HCT116 (cell line): ENCODE measurements at regions not wholly inside any gene's neighbourhood (a gene's known extent, or its start where the extent isn't known, plus 50 kb on each side); places are given as distances from the start of the nearest gene placed in this dataset.

ENCODE experiments used
- ATAC-seq: fragments of 200-7000 bp; cut with Tn5 transposase; 2 replicates; pipeline ENCODE4 v1.9.1; 2020; ENCODE audit warnings: mild to moderate bottlenecking, moderate library complexity
- BruUV-seq: library from RNA; stranded (reverse); fragments of 400-500 nt; replicated peaks from 2 replicates; lab custom pipeline; 2021; lab: Mats Ljungman, UMichigan
- CTCF ChIA-PET: fragments of 300-600 bp; sonication (Branson Sonifier 250); formaldehyde crosslinking; loops from one replicate; lab custom pipeline; 2021; ENCODE audit warnings: antibody characterized with exemption; lab: Charles Lee
- POLR2A ChIA-PET: fragments of 300-600, 350-600 bp; sonication (Branson Sonifier 250); formaldehyde crosslinking; loops from one replicate; lab custom pipeline; 2021; ENCODE audit warnings: antibody characterized with exemption; lab: Charles Lee
- RAD21 ChIA-PET, 2 experiments: fragments of 300-600 bp; sonication (Branson Sonifier 250); formaldehyde crosslinking; loops; one replicate each; lab custom pipeline; 2023; ENCODE audit warnings: low total read pairs in 2 of 2; ENCODE audit not compliant: uncharacterized antibody in 2 of 2, unreplicated experiment in 2 of 2, low non-redundant PET in 1 of 2; lab: Charles Lee
- DNase-seq: peaks from one replicate; pipeline ENCODE4 v3.0.0-alpha.2; 2010; ENCODE audit warnings: low read depth, low spot score
- H2AFZ ChIP-seq: fragments of 200-600 bp; shearing (Covaris generic), sonication (generic); 2 replicates; pipeline ENCODE4 v1.6.1; 2017; ENCODE audit warnings: low read depth, mixed run types, mixed read lengths, antibody characterized with exemption, low read length; ENCODE audit not compliant: poor library complexity, severe bottlenecking
- H3K27ac ChIP-seq: 2 replicates; pipeline ENCODE4 v1.5.1; 2012; ENCODE audit warnings: low read depth, low read length
- H3K27me3 ChIP-seq: fragments of 200-600 bp; sonication (generic); 2 replicates; pipeline ENCODE4 v1.6.1; 2016; ENCODE audit warnings: mixed run types, low read length, mixed read lengths; ENCODE audit not compliant: insufficient read depth
- H3K36me3 ChIP-seq, 2 experiments: fragments of 200-500 bp in 1 of 2; fragments of 200-600 bp in 1 of 2; sonication (Bioruptor generic) in 1 of 2; sonication (generic) in 1 of 2; 2 replicates each; pipeline versions ENCODE4 v1.5.1 to v1.6.1; 2014 to 2016; ENCODE audit warnings: low read length in 2 of 2, inconsistent platforms in 1 of 2, mixed read lengths in 1 of 2, mixed run types in 1 of 2; ENCODE audit not compliant: insufficient read depth in 2 of 2, control insufficient read depth in 1 of 2
- H3K4me1 ChIP-seq, 2 experiments: fragments of 200-600 bp in 1 of 2; sonication (generic) in 1 of 2; 2 replicates each; pipeline versions ENCODE4 v1.5.1 to v1.6.1; 2012 to 2017; ENCODE audit warnings: low read length in 2 of 2, inconsistent platforms in 1 of 2, mild to moderate bottlenecking in 1 of 2, mixed read lengths in 1 of 2, mixed run types in 1 of 2, moderate library complexity in 1 of 2; ENCODE audit not compliant: insufficient read depth in 2 of 2, control insufficient read depth in 1 of 2
- H3K4me2 ChIP-seq: fragments of 200-600 bp; sonication (generic); 2 replicates; pipeline ENCODE4 v1.6.1; 2017; ENCODE audit warnings: mixed run types, low read length, mixed read lengths
- H3K4me3 ChIP-seq, 2 experiments: fragments of 200-600 bp in 1 of 2; sonication (generic) in 1 of 2; replicated peaks in 1 of 2; 2 replicates each; pipeline ENCODE4 v1.5.1; 2011 to 2016; ENCODE audit warnings: low read length in 2 of 2, control low read depth in 1 of 2, low read depth in 1 of 2, mild to moderate bottlenecking in 1 of 2, mixed read lengths in 1 of 2, mixed run types in 1 of 2
- H3K79me2 ChIP-seq: fragments of 200-600 bp; sonication (generic); 2 replicates; pipeline ENCODE4 v1.6.1; 2017; ENCODE audit warnings: mild to moderate bottlenecking, mixed run types, low read length, moderate library complexity, mixed read lengths; ENCODE audit not compliant: insufficient read depth
- H3K9ac ChIP-seq: fragments of 200-600 bp; sonication (generic); 2 replicates; pipeline ENCODE4 v1.6.1; 2016; ENCODE audit warnings: low read length, mixed read lengths
- H3K9me2 ChIP-seq: fragments of 200-600 bp; sonication (generic), shearing (Covaris generic); 2 replicates; pipeline ENCODE4 v1.6.1; 2017; ENCODE audit warnings: mixed run types, mild to moderate bottlenecking, moderate library complexity; ENCODE audit not compliant: insufficient read depth
- H3K9me3 ChIP-seq, 2 experiments: fragments of 200-500 bp in 1 of 2; fragments of 200-600 bp in 1 of 2; sonication (Bioruptor generic) in 1 of 2; sonication (generic) in 1 of 2; 2 replicates each; pipeline ENCODE4 v1.6.1; 2014 to 2017; ENCODE audit warnings: low read length in 2 of 2, mixed read lengths in 2 of 2, inconsistent platforms in 1 of 2, low read depth in 1 of 2, mild to moderate bottlenecking in 1 of 2, mixed run types in 1 of 2, moderate library complexity in 1 of 2; ENCODE audit not compliant: control insufficient read depth in 1 of 2, insufficient read depth in 1 of 2
- H4K20me1 ChIP-seq: fragments of 200-600 bp; sonication (generic), shearing (Covaris generic); 2 replicates; pipeline ENCODE4 v1.6.1; 2017; ENCODE audit warnings: mixed run types, mild to moderate bottlenecking, moderate library complexity; ENCODE audit not compliant: insufficient read depth
- CEBPB ChIP-seq: IDR thresholded peaks from 2 replicates; pipeline ENCODE4 v1.6.1; 2012; ENCODE audit warnings: low read depth
- EZH2 ChIP-seq: fragments of 200-600 bp; sonication (generic); IDR thresholded peaks from 2 replicates; pipeline ENCODE4 v1.6.1; 2017; ENCODE audit warnings: antibody characterized with exemption, mixed run types
- EZH2phosphoT487 ChIP-seq: fragments of 200-600 bp; IDR thresholded peaks from 2 replicates; pipeline ENCODE4 v1.6.1; 2018; ENCODE audit warnings: antibody characterized with exemption, borderline replicate concordance
- MAX ChIP-seq: IDR thresholded peaks from 2 replicates; pipeline ENCODE4 v1.6.1; 2012
- POLR2A ChIP-seq: IDR thresholded peaks from 2 replicates; pipeline ENCODE4 v1.7.0; 2011; ENCODE audit warnings: borderline replicate concordance; ENCODE audit not compliant: insufficient read depth, insufficient read length; ENCODE audit errors: extremely low read depth
- POLR2AphosphoS5 ChIP-seq: IDR thresholded peaks from 2 replicates; pipeline ENCODE4 v1.6.1; 2011; ENCODE audit warnings: mild to moderate bottlenecking, low read depth, low read length, moderate library complexity
- RAD21 ChIP-seq: IDR thresholded peaks from 2 replicates; pipeline ENCODE4 v1.6.1; 2012; ENCODE audit warnings: low read depth, mild to moderate bottlenecking
- REST ChIP-seq: IDR thresholded peaks from 2 replicates; pipeline ENCODE4 v1.6.1; 2012; ENCODE audit warnings: low read depth
- SIN3A ChIP-seq: IDR thresholded peaks from 2 replicates; pipeline ENCODE4 v1.6.1; 2012; ENCODE audit warnings: low read depth
- SP1 ChIP-seq: IDR thresholded peaks from 2 replicates; pipeline ENCODE4 v1.6.1; 2012; ENCODE audit warnings: low read depth
- TCF7L2 ChIP-seq: IDR thresholded peaks from 2 replicates; pipeline ENCODE4 v1.7.0; 2011; ENCODE audit warnings: borderline replicate concordance, inconsistent platforms; ENCODE audit not compliant: insufficient read depth, insufficient read length; ENCODE audit errors: extremely low read depth
- YY1 ChIP-seq: IDR thresholded peaks from 2 replicates; pipeline ENCODE4 v1.6.1; 2011; ENCODE audit warnings: low read length, low read depth, moderate library complexity, mild to moderate bottlenecking; ENCODE audit not compliant: insufficient replicate concordance; ENCODE audit errors: extremely low read depth
- intact Hi-C: fragments of 100-400 bp; cut with micrococcal nuclease; formaldehyde crosslinking; loops from 2 replicates; pipeline ENCODE4 v1.10.0; 2022

- ATAC-seq: no peak
- Histone ChIP-seq H3K79me2 (no peaks in the 10 kb centered on the region), H3K4me1 (no peaks in the 10 kb centered on the region), H3K9me2 (no peaks in the 10 kb centered on the region), H3K9me3 (no peaks in the 10 kb centered on the region), H3K4me3 (no peak overlapping the region), H2AFZ (no peak overlapping the region), H3K27ac (no peak overlapping the region), H3K27me3 (no peaks in the 10 kb centered on the region), H3K9ac (no peak overlapping the region), H3K36me3 (no peaks in the 10 kb centered on the region), H3K4me2 (no peak overlapping the region), H4K20me1 (no peaks in the 10 kb centered on the region)
- TF ChIP-seq SP1: no peak
- TF ChIP-seq REST: no peak
- no peak for TF ChIP-seq EZH2phosphoT487
- no peak for TF ChIP-seq TCF7L2
- intact Hi-C loops: no loop called here
- POLR2A ChIA-PET: no interaction called here
- no TSS peak for BruUV-seq
- CTCF ChIA-PET: interaction anchor here (0.9 kb wide), 1 partner anchor 9 kb away, joined by 3 read pairs; no protein-coding TSS in a partner anchor
- DNase-seq: no peak
- RAD21 ChIA-PET: no interaction called here
Measured at GRCh38 chr13:33394294-33394932, 108.9 kb upstream of the STARD13 start.

GRCh38 chr13:33401238-33401637 lies 115.7 kb upstream of the STARD13 start:
- no peak overlapping the region for H3K4me3 ChIP-seq
- no peaks in the 10 kb centered on the region for H3K9me2 ChIP-seq
- no peak overlapping the region for H3K4me2 ChIP-seq
- no peaks in the 10 kb centered on the region for H3K36me3 ChIP-seq
- H4K20me1 ChIP-seq: no peaks in the 10 kb centered on the region
- ChIA-PET CTCF (no interaction called here), POLR2A (no interaction called here), RAD21 (no interaction called here)
- ATAC-seq: no peak
- H3K27me3 ChIP-seq: no peaks in the 10 kb centered on the region
- no peaks in the 10 kb centered on the region for H3K79me2 ChIP-seq
- intact Hi-C loops: no loop called here
- no TSS peak for BruUV-seq
- no peak overlapping the region for H3K9ac ChIP-seq
- DNase-seq: no peak
- no peaks in the 10 kb centered on the region for H3K9me3 ChIP-seq
- H3K27ac ChIP-seq: no peak overlapping the region
- H2AFZ ChIP-seq: no peak overlapping the region
- no peaks in the 10 kb centered on the region for H3K4me1 ChIP-seq
- TF ChIP-seq YY1: no peak
- TF ChIP-seq POLR2AphosphoS5: no peak
- no peak for TF ChIP-seq POLR2A
- no peak for TF ChIP-seq EZH2phosphoT487
- TF ChIP-seq REST: no peak
- no peak for TF ChIP-seq SP1
- TF ChIP-seq CEBPB: no peak
- TF ChIP-seq MAX: no peak
- no peak for TF ChIP-seq SIN3A
- no peak for TF ChIP-seq RAD21
- TF ChIP-seq EZH2: no peak
